Suprapubic skin (tissue), 4 donors: ENCODE measurements at regions not wholly inside any gene's neighbourhood (a gene's known extent, or its start where the extent isn't known, plus 50 kb on each side); places are given as distances from the start of the nearest gene placed in this dataset.

ENCODE experiments used
- CTCF ChIP-seq, 2 donors: fragments of 200-600 bp in 1 of 2; fragments of 450-650 bp in 1 of 2; sonication (generic) in 1 of 2; IDR thresholded peaks; one replicate each; pipeline ENCODE4 v1.5.1; 2016 to 2019; ENCODE audit warnings: antibody characterized with exemption in 2 of 2, mild to moderate bottlenecking in 1 of 2, moderate library complexity in 1 of 2
- POLR2A ChIP-seq, 2 donors: fragments of 450-650 bp; IDR thresholded peaks; one replicate each; pipeline ENCODE4 v1.6.1; 2017; ENCODE audit warnings: antibody characterized with exemption in 2 of 2, mild to moderate bottlenecking in 2 of 2, moderate library complexity in 2 of 2
- POLR2AphosphoS5 ChIP-seq, 3 donors: sonication (generic); formaldehyde crosslinking; IDR thresholded peaks; one replicate each; pipeline ENCODE4 v1.6.1; 2017; ENCODE audit warnings: antibody characterized with exemption in 3 of 3

GRCh38 chr9:23379842-23380241, 446.2 kb downstream of the ELAVL2 start:
- TF ChIP-seq POLR2AphosphoS5 (IDR thresholded peaks at IDR 0.05) (no peak), CTCF (IDR thresholded peaks at IDR 0.05) (no peak), POLR2A (IDR thresholded peaks at IDR 0.05) (no peak)
